WTC11 (cell line): ENCODE measurements at regions not wholly inside any gene's neighbourhood (a gene's known extent, or its start where the extent isn't known, plus 50 kb on each side); places are given as distances from the start of the nearest gene placed in this dataset.
A peak's percentile ranks its signal among the peaks of the same experiment; 100 is the strongest.

Experiments used
- ATAC-seq: fragments of 200-7000 bp; cut with Tn5 transposase; 2 replicates; pipeline ENCODE4 v1.10.0; 2021; ENCODE audit warnings: mild to moderate bottlenecking, moderate library complexity
- CTCF ChIA-PET: fragments of 300-600 bp; sonication (Branson Sonifier 250); formaldehyde crosslinking; loops from one replicate; lab custom pipeline; 2021; ENCODE audit warnings: antibody characterized with exemption; lab: Charles Lee
- POLR2A ChIA-PET: fragments of 350-600 bp; sonication (Branson Sonifier 250); formaldehyde crosslinking; loops from one replicate; lab custom pipeline; 2021; ENCODE audit warnings: antibody characterized with exemption; lab: Charles Lee
- DNase-seq: peaks from one replicate; pipeline ENCODE4 v3.0.0; 2021; ENCODE audit warnings: low spot score
- H3K27ac Mint-ChIP-seq: 2 replicates; pipeline ENCODE4 v1.8.0; 2021; ENCODE audit warnings: mixed read lengths
- H3K27me3 Mint-ChIP-seq: 2 replicates; pipeline ENCODE4 v1.8.0; 2021; ENCODE audit warnings: low read depth, mild to moderate bottlenecking, moderate library complexity, mixed read lengths
- H3K36me3 Mint-ChIP-seq: 2 replicates; pipeline ENCODE4 v1.8.0; 2021; ENCODE audit warnings: mixed read lengths
- H3K4me1 Mint-ChIP-seq: 2 replicates; pipeline ENCODE4 v1.8.0; 2022; ENCODE audit warnings: mixed read lengths
- H3K4me3 Mint-ChIP-seq: 2 replicates; pipeline ENCODE4 v1.8.0; 2021; ENCODE audit warnings: mild to moderate bottlenecking, moderate library complexity, mixed read lengths
- H3K9me3 Mint-ChIP-seq: 2 replicates; pipeline ENCODE4 v1.8.0; 2021; ENCODE audit warnings: mixed read lengths
- ATF2 ChIP-seq: sonication (generic); formaldehyde crosslinking; IDR thresholded peaks from 2 replicates; pipeline ENCODE4 v1.8.1; 2022; ENCODE audit warnings: low read depth, missing genetic modification reagents, borderline replicate concordance
- CBFB ChIP-seq: sonication (generic); formaldehyde crosslinking; IDR thresholded peaks from 2 replicates; pipeline ENCODE4 v1.8.1; 2022; ENCODE audit warnings: mild to moderate bottlenecking, low read depth, missing genetic modification reagents
- FOXJ3 ChIP-seq: sonication (generic); formaldehyde crosslinking; IDR thresholded peaks from 2 replicates; pipeline ENCODE4 v1.9.0; 2021; ENCODE audit warnings: missing genetic modification reagents, mild to moderate bottlenecking, borderline replicate concordance
- FOXK1 ChIP-seq: sonication (generic); formaldehyde crosslinking; IDR thresholded peaks from 2 replicates; pipeline ENCODE4 v1.8.0; 2022; ENCODE audit warnings: mild to moderate bottlenecking, moderate library complexity, missing genetic modification reagents
- GTF2I ChIP-seq: fragments of 250-450 bp; sonication (Bioruptor Pico); conservative IDR thresholded peaks from 2 replicates; pipeline ENCODE4 v1.4.0; 2021; ENCODE audit warnings: mild to moderate bottlenecking
- IRF2 ChIP-seq: sonication (generic); formaldehyde crosslinking; IDR thresholded peaks from 2 replicates; pipeline ENCODE4 v1.8.0; 2022; ENCODE audit warnings: low read depth, missing genetic modification reagents, borderline replicate concordance
- KAT7 ChIP-seq: sonication (generic); formaldehyde crosslinking; IDR thresholded peaks from 2 replicates; pipeline ENCODE4 v1.8.1; 2023; ENCODE audit warnings: missing genetic modification reagents, mild to moderate bottlenecking, borderline replicate concordance
- MYBL2 ChIP-seq: sonication (generic); formaldehyde crosslinking; IDR thresholded peaks from 2 replicates; pipeline ENCODE4 v1.8.1; 2023; ENCODE audit warnings: mild to moderate bottlenecking, moderate library complexity, missing genetic modification reagents
- PREB ChIP-seq: sonication (generic); formaldehyde crosslinking; IDR thresholded peaks from 2 replicates; pipeline ENCODE4 v1.8.1; 2022; ENCODE audit warnings: mild to moderate bottlenecking, missing genetic modification reagents, moderate library complexity, borderline replicate concordance
- RORB ChIP-seq: fragments of 250-450 bp; sonication (Bioruptor Pico); IDR thresholded peaks from 2 replicates; pipeline ENCODE4 v1.9.0; 2021; ENCODE audit warnings: mild to moderate bottlenecking
- SMAD3 ChIP-seq: sonication (generic); formaldehyde crosslinking; IDR thresholded peaks from 2 replicates; pipeline ENCODE4 v1.8.0; 2022; ENCODE audit warnings: missing genetic modification reagents, mild to moderate bottlenecking, borderline replicate concordance
- STAT6 ChIP-seq: sonication (generic); formaldehyde crosslinking; conservative IDR thresholded peaks from 2 replicates; pipeline ENCODE4 v1.8.1; 2023; ENCODE audit warnings: mild to moderate bottlenecking, low read depth, missing genetic modification reagents, moderate library complexity
- ZNF138 ChIP-seq: sonication (generic); formaldehyde crosslinking; conservative IDR thresholded peaks from 2 replicates; pipeline ENCODE4 v1.8.1; 2022; ENCODE audit warnings: mild to moderate bottlenecking, moderate library complexity, missing genetic modification reagents
- ZNF281 ChIP-seq: sonication (generic); formaldehyde crosslinking; IDR thresholded peaks from 2 replicates; pipeline ENCODE4 v1.8.0; 2023; ENCODE audit warnings: mild to moderate bottlenecking, missing genetic modification reagents
- ZNF396 ChIP-seq: fragments of 250-450 bp; sonication (Bioruptor Pico); IDR thresholded peaks from 2 replicates; pipeline ENCODE4 v1.8.0; 2021; ENCODE audit warnings: mild to moderate bottlenecking, moderate library complexity, borderline replicate concordance
- ZNF416 ChIP-seq: fragments of 250-450 bp; sonication (Bioruptor Pico); IDR thresholded peaks from 2 replicates; pipeline ENCODE4 v1.9.0; 2021; ENCODE audit warnings: mild to moderate bottlenecking, inconsistent platforms

- H3K36me3 Mint-ChIP-seq: peaks cover 16% of the 10 kb centered on the region
- POLR2A ChIA-PET: no interaction called here
- TF ChIP-seq ZNF281 (CRISPR knock-in tag) (no peak), SMAD3 (no peak), STAT6 (CRISPR knock-in tag) (no peak), FOXJ3 (no peak), RORB (CRISPR knock-in tag) (no peak), ZNF416 (no peak), FOXK1 (CRISPR knock-in tag) (no peak), ZNF396 (CRISPR knock-in tag) (no peak)
- no peaks in the 10 kb centered on the region for H3K27me3 Mint-ChIP-seq
- H3K9me3 Mint-ChIP-seq: peaks cover 20% of the 10 kb centered on the region
- DNase-seq (peak; percentile 18), ATAC-seq (peak; percentile 81)
- CTCF ChIA-PET: no interaction called here
- H3K4me3 Mint-ChIP-seq: no peak overlapping the region
- H3K27ac Mint-ChIP-seq: no peak overlapping the region; the same call in 1 of the 2 replicates
- peaks cover 5% of the 10 kb centered on the region for H3K4me1 Mint-ChIP-seq
Measured at GRCh38 chr13:103539265-103539664, 473.0 kb upstream of the SLC10A2 start.

DNA sequence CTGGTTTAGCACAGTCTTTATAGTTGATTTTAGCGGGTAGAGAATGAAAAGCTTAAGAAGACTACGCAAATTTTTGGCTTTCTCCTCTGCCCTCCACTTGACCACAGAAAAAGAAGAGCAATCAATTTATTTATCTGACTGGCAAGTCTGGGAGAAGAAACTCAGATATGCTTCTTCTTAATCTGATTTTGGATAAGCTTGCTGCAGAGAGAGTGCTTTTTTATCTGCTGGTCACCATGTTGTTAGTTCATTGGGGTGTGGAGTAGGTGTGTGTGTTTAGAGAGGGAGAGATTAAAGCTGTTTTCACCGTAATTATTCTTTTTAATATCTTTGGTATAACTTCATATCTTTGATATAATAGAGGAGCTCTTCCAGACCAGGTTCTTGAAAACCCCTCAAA, 471.4 kb upstream of the SLC10A2 start:
- H3K9me3 Mint-ChIP-seq: peaks cover 5% of the 10 kb centered on the region

GRCh38 chr13:103531278-103531677, 465.1 kb upstream of the SLC10A2 start:
- DNase-seq (no peak), ATAC-seq (no peak)
- Mint-ChIP-seq H3K36me3 (no peaks in the 10 kb centered on the region), H3K27me3 (no peaks in the 10 kb centered on the region), H3K4me3 (no peak overlapping the region), H3K4me1 (no peaks in the 10 kb centered on the region), H3K9me3 (no peaks in the 10 kb centered on the region), H3K27ac (no peak overlapping the region)
- ChIA-PET CTCF (no interaction called here), POLR2A (no interaction called here)
- TF ChIP-seq PREB (CRISPR knock-in tag): no peak
- no peak for TF ChIP-seq CBFB (CRISPR knock-in tag)
- no peak for TF ChIP-seq ZNF138 (CRISPR knock-in tag)
- TF ChIP-seq MYBL2: no peak

More for the DNA sequence above, 471.4 kb upstream of the SLC10A2 start:
- TF ChIP-seq ATF2 (CRISPR knock-in tag): no peak
- TF ChIP-seq GTF2I (CRISPR knock-in tag): no peak
- TF ChIP-seq IRF2 (CRISPR knock-in tag): no peak
- no peak for TF ChIP-seq KAT7 (CRISPR knock-in tag)
- H3K36me3 Mint-ChIP-seq: peaks cover 3% of the 10 kb centered on the region
- no peaks in the 10 kb centered on the region for H3K27me3 Mint-ChIP-seq
- CTCF ChIA-PET: no interaction called here
- DNase-seq (no peak), ATAC-seq (no peak)
- POLR2A ChIA-PET: no interaction called here
- no peak overlapping the region for H3K27ac Mint-ChIP-seq
- no peak overlapping the region for H3K4me3 Mint-ChIP-seq
- H3K4me1 Mint-ChIP-seq: peaks cover 5% of the 10 kb centered on the region
